Right ventricle myocardium superior (tissue), 1 donor: ENCODE measurements at regions not wholly inside any gene's neighbourhood (a gene's known extent, or its start where the extent isn't known, plus 50 kb on each side); places are given as distances from the start of the nearest gene placed in this dataset.

Experiments
- ATAC-seq: fragments of 200-7000 bp; cut with Tn5 transposase; one replicate; pipeline ENCODE4 v1.9.1; 2020; ENCODE audit warnings: mild to moderate bottlenecking; ENCODE audit not compliant: poor library complexity
- DNase-seq: peaks from one replicate; pipeline ENCODE4 v3.0.0-alpha.2; 2020
- intact Hi-C: fragments of 100-400 bp; cut with DNase I; formaldehyde crosslinking; loops from one replicate; pipeline ENCODE4 v1.11.2; 2022
- donor health status: DM: no; HTN: yes; CAD: no; lungs with severe emphysema.

- ATAC-seq (no peak), DNase-seq (no peak)
- intact Hi-C loops: loop anchor here (10.0 kb wide), 2 partner anchors 561 to 1221 kb away; no protein-coding TSS in a partner anchor
These were observed 52.9 kb upstream of the SLC28A3 start for GRCh38 chr9:84393266-84393950.

- ATAC-seq (no peak), DNase-seq (no peak)
- intact Hi-C loops: loop anchor here (10.0 kb wide), 2 partner anchors 561 to 1221 kb away; no protein-coding TSS in a partner anchor
These were observed 53.5 kb upstream of the SLC28A3 start for GRCh38 chr9:84394036-84394435.

GRCh38 chr9:84397151-84397728 is 56.7 kb upstream of the SLC28A3 start:
- DNase-seq: peak; percentile 56
- intact Hi-C loops: loop anchor here (10.0 kb wide), 2 partner anchors 558 to 1218 kb away; no protein-coding TSS in a partner anchor

GRCh38 chr9:84397822-84398221 is 57.3 kb upstream of the SLC28A3 start:
- DNase-seq (no peak), ATAC-seq (no peak)
- intact Hi-C loops: loop anchor here (10.0 kb wide), 2 partner anchors 557 to 1217 kb away; no protein-coding TSS in a partner anchor

More at GRCh38 chr9:84397151-84397728, 56.7 kb upstream of the SLC28A3 start:
- peak; percentile 93 for ATAC-seq

DNA sequence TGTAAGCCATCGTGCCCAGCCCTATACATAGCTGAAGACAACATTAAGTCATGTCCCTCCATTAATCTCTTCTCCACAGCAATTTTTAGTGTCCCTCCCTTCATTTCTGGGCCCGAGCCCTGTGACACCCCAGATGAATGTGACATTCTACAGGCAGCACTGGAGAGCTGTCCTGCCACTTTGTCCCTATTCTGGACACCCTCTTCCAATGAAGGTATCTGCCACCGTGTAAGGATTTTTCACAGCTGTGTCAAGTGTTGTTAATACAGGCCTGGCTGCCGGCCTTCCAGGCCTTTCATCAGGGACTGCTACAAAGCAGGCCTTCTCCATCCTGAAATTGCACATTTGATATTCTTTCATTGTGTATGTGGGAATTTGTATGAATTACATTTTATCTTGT is 62.0 kb upstream of the SLC28A3 start:
- peak; percentile 92 for ATAC-seq
- no peak for DNase-seq
- intact Hi-C loops: loop anchor here (10.0 kb wide), 1 partner anchor 272 kb away; no protein-coding TSS in a partner anchor

DNA sequence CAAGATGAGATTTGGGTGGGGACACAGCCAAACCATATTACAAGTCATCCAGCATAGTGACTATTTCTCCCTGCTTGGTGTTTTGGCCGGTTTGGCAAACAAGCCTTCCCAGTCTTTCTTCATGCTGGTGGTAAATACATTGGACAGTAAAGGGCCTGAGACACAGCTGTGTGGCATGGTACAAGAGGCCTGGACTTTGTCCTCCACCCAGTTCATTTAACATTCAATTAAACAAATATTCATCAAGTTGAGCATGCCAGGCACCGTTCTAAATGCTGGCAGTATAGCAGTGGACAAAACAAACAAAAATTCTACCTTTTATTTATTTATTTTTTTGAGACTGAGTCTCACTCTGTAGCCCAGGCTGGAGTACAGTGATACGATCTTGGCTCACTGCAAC is 62.7 kb upstream of the SLC28A3 start:
- intact Hi-C loops: loop anchor here (10.0 kb wide), 1 partner anchor 272 kb away; no protein-coding TSS in a partner anchor
- no peak for ATAC-seq
- no peak for DNase-seq

GRCh38 chr9:84404095-84404686 is 63.6 kb upstream of the SLC28A3 start:
- intact Hi-C loops: loop anchor here (10.0 kb wide), 1 partner anchor 271 kb away; no protein-coding TSS in a partner anchor
- ATAC-seq: no peak

GRCh38 chr9:84405667-84406066 is 65.1 kb upstream of the SLC28A3 start:
- ATAC-seq: no peak
- intact Hi-C loops: loop anchor here (10.0 kb wide), 1 partner anchor 269 kb away; no protein-coding TSS in a partner anchor
- DNase-seq: no peak

More at GRCh38 chr9:84404095-84404686, 63.6 kb upstream of the SLC28A3 start:
- DNase-seq: no peak

DNA sequence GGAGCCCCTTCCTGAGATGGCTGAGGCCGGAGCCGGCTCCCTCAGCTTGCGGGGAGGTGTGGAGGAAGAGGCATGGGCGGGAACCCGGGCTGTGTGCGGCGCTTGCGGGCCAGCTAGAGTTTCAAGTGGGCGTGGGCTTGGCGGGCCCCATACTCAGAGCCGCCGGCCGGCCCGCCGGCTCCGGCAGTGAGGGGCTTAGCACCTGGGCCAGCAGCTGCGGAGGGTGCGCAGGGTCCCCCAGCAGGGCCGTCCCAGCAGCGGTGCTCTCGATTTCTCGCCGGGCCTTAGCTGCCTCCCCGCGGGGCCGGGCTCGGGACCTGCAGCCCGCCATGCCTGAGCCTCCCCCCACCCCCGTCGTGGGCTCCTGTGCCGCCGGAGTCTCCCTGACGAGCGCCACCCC is 67.9 kb upstream of the SLC28A3 start:
- ATAC-seq (no peak), DNase-seq (no peak)
- intact Hi-C loops: loop anchor here (10.0 kb wide), 1 partner anchor 266 kb away; no protein-coding TSS in a partner anchor

DNA sequence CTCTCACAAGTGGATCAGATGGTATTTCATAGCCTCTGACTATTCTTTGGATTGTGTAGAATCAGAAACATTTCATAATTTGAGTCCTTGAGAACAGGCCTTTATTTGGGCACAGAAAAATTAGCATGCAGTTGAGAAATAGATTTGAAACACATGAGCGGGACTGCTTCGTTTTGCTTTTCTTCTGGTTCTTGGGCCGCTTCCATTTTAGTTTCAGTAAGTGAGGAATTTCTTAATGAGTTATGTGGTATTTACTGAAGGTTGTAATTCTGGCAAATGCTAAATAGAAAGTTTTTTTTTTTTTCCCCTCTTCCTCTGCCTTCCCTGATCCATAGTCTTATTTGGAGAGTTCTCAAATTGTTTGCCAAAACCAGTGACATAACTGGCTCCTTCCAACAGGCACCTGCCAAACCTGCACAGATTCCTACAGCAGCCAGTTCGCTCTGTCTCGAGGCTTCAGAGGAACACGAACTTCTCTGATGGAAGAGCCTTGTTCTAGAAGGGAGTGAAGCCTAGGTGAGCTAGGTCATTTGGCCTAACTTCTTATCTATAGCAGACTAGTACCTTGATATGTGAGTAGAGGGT is 71.2 kb upstream of the SLC28A3 start:
- no peak for DNase-seq
- no peak for ATAC-seq
- intact Hi-C loops: no loop called here

- DNase-seq: no peak
- intact Hi-C loops: no loop called here
These were observed 72.1 kb upstream of the SLC28A3 start for GRCh38 chr9:84412654-84413053.

DNA sequence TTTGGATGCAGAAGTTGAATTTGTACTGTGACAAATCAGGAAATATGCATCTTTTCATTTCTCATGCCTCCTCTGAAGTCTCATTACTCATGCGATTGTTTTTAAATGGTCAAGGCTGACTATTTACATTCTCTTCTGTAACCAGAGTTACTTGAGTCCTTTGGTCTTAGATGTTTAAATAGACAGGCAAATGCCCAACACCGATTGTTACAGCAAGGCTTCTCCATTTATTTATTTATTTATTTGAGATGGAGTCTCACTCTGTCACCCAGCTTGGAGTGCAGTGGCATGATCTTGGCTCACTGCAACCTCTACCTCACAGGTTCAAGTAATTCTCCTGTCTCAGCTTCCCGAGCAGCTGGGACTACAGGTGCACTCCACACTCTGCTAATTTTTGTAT is 72.7 kb upstream of the SLC28A3 start:
- intact Hi-C loops: no loop called here
- no peak for DNase-seq

More at GRCh38 chr9:84412654-84413053, 72.1 kb upstream of the SLC28A3 start:
- ATAC-seq: no peak

GRCh38 chr9:84419031-84419602 is 78.6 kb upstream of the SLC28A3 start:
- DNase-seq (no peak), ATAC-seq (no peak)
- intact Hi-C loops: no loop called here

More for the DNA sequence above, 72.7 kb upstream of the SLC28A3 start:
- ATAC-seq: no peak

DNA sequence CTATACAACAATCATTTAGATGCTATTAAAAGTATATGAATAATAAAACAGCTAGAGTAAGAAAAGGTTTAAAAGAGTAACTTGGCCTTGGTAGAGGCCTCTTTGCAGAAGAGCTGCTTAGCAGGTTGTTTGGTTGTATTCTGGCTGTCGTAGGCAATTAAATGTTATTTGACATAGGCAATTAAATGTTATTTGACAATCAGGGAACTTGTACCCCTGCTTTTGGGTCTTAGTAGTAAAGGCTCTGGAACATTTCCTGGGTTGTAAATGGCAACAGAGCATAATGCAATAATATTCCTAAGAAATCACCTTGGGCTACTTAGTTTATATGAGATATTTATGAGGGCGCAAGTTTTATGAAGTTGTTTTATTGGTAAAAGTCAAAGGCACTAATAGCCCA is 84.4 kb upstream of the SLC28A3 start:
- no peak for ATAC-seq
- intact Hi-C loops: no loop called here
- no peak for DNase-seq

- DNase-seq: no peak
- no peak for ATAC-seq
- intact Hi-C loops: no loop called here
These were observed 92.2 kb upstream of the SLC28A3 start for GRCh38 chr9:84432746-84433145.

- peak; percentile 56 for ATAC-seq
- DNase-seq: no peak
- intact Hi-C loops: no loop called here
These were observed 95.3 kb upstream of the SLC28A3 start for GRCh38 chr9:84435902-84436301.

DNA sequence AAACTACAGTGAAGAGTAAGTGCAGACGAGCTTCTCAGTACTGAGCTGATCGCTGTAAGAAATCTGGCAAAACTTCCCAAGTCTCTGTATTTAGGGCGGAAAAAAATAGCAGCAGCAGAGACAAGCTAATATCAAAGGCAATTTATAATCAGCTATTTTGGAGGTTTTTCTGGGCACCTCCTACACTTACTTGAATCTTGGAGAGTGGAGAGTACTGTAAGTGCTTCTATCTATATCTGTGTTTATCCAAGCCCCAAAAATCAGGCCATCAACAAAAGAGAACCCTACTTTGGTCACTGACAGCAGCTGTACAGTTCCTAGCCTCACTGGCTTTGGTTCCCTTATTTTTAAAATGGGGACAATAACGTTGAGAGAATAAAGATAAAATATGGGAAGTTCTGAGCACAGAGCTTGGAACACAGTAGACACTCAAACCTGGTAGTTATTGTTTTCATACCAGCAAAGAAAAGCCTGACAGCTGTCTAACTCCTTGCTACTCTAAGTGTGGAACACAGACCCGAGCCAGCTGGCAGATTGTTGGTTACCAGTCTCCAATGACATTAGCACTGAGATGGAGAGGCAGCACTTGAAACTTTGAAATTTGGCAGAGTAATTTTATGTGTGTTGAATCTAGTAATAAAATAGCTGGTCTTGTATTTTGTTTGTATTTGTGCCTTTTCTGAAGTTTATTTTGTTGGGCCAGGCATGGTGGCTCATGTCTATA is 96.0 kb upstream of the SLC28A3 start:
- DNase-seq: peak; percentile 83
- intact Hi-C loops: no loop called here
- ATAC-seq: peak; percentile 97

DNA sequence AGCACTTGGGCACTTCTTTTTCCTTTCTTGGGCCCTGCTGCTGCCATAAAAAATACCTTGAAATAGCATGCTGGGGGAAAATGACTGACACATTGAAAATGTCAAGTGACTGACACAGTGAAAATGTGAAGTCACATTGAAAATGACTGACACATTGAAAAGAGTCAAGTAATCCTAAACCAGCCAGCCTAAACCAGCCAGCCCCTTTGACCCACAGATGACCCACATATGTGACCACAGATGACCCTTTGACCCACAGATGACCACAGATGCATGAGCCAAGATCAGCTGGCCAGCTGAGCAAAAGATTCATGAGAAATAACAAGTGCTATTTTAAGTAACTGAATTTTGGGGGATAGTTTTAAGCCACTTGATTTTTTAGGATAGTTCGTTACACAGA is 97.8 kb upstream of the SLC28A3 start:
- no peak for ATAC-seq
- no peak for DNase-seq
- intact Hi-C loops: no loop called here
